GM23338 (cell line): ENCODE measurements at regions not wholly inside any gene's neighbourhood (a gene's known extent, or its start where the extent isn't known, plus 50 kb on each side); places are given as distances from the start of the nearest gene placed in this dataset.

Source experiments
- CTCF ChIP-seq, 2 experiments: fragments of 200-600 bp in 1 of 2; sonication (generic) in 1 of 2; conservative IDR thresholded peaks; 2 replicates each; pipeline versions ENCODE4 v1.5.1 to v1.6.1; 2016 to 2017; ENCODE audit warnings: antibody characterized with exemption in 2 of 2, low read depth in 2 of 2, mild to moderate bottlenecking in 2 of 2, moderate library complexity in 1 of 2
- ETS1 ChIP-seq: IDR thresholded peaks from 2 replicates; pipeline ENCODE4 v1.6.1; 2016; ENCODE audit warnings: antibody characterized with exemption
- EZH2 ChIP-seq: fragments of 200-600 bp; sonication (generic); IDR thresholded peaks from one replicate; pipeline ENCODE4 v1.8.0; 2017; ENCODE audit warnings: antibody characterized with exemption, mild to moderate bottlenecking, low read depth; ENCODE audit not compliant: unreplicated experiment
- EZH2phosphoT487 ChIP-seq: fragments of 200-600 bp; sonication (generic); IDR thresholded peaks from one replicate; pipeline ENCODE4 v1.8.1; 2018; ENCODE audit warnings: antibody characterized with exemption; ENCODE audit not compliant: unreplicated experiment
- POLR2AphosphoS5 ChIP-seq: IDR thresholded peaks from 2 replicates; pipeline ENCODE4 v1.6.1; 2016; ENCODE audit warnings: antibody characterized with exemption, low read depth
- ZNF462 ChIP-seq: fragments of 250-450 bp; sonication (Bioruptor Pico); IDR thresholded peaks from 2 replicates; pipeline ENCODE4 v1.5.0; 2020; ENCODE audit warnings: mild to moderate bottlenecking, moderate library complexity
- TF ChIP-seq, protein P1 (sequence below): IDR thresholded peaks from one replicate; pipeline ENCODE4 v1.6.1; 2018; ENCODE audit warnings: antibody characterized with exemption; ENCODE audit not compliant: unreplicated experiment

DNA sequence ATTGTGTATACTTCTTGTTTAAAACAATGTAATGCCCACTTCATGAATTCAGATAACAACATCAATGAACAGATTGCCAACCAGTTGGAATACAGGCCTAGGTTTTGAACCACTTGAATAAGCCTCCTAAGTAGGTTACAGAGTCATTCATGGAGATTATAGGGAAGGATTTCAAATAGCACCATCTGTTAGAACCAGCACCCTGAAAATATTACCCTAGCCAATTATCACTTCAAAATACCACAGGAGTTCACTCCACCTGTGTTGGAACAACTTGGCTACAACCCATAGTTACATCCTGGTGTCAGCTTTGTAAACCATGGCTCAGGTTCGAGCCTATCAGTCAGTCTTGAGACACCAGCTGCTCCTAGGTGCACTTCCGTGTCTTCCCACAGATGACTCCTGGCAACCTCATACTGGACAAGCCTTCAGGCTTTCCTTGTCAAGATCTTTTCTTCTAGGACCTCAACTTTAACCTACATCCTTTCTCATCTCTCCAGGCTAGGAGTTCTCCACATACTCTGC, 350.0 kb downstream of the DEPDC1B start:
- TF ChIP-seq, protein P1, sequence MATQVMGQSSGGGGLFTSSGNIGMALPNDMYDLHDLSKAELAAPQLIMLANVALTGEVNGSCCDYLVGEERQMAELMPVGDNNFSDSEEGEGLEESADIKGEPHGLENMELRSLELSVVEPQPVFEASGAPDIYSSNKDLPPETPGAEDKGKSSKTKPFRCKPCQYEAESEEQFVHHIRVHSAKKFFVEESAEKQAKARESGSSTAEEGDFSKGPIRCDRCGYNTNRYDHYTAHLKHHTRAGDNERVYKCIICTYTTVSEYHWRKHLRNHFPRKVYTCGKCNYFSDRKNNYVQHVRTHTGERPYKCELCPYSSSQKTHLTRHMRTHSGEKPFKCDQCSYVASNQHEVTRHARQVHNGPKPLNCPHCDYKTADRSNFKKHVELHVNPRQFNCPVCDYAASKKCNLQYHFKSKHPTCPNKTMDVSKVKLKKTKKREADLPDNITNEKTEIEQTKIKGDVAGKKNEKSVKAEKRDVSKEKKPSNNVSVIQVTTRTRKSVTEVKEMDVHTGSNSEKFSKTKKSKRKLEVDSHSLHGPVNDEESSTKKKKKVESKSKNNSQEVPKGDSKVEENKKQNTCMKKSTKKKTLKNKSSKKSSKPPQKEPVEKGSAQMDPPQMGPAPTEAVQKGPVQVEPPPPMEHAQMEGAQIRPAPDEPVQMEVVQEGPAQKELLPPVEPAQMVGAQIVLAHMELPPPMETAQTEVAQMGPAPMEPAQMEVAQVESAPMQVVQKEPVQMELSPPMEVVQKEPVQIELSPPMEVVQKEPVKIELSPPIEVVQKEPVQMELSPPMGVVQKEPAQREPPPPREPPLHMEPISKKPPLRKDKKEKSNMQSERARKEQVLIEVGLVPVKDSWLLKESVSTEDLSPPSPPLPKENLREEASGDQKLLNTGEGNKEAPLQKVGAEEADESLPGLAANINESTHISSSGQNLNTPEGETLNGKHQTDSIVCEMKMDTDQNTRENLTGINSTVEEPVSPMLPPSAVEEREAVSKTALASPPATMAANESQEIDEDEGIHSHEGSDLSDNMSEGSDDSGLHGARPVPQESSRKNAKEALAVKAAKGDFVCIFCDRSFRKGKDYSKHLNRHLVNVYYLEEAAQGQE, result no peak
- no peak for TF ChIP-seq CTCF (conservative IDR thresholded peaks at IDR 0.05; ENCODE audit: low read depth in 2 of 2)
- TF ChIP-seq EZH2phosphoT487, result no peak
- TF ChIP-seq EZH2, result no peak
- no peak for TF ChIP-seq POLR2AphosphoS5
- TF ChIP-seq ETS1, result no peak
- TF ChIP-seq ZNF462 (CRISPR knock-in tag), result no peak
